Fibroblast of pulmonary artery (primary cell): ENCODE measurements at regions not wholly inside any gene's neighbourhood (a gene's known extent, or its start where the extent isn't known, plus 50 kb on each side); places are given as distances from the start of the nearest gene placed in this dataset.

Experiments
- DNase-seq: peaks from one replicate; pipeline ENCODE4 v3.0.0-alpha.2; 2010; ENCODE audit warnings: low read depth
- H3K4me3 ChIP-seq: replicated peaks from 2 replicates; pipeline ENCODE4 v1.5.1; 2011; ENCODE audit warnings: low read depth, mild to moderate bottlenecking, control low read depth, low read length, moderate library complexity
- TF ChIP-seq, protein P1 (sequence below): IDR thresholded peaks from 2 replicates; pipeline ENCODE4 v1.5.1; 2011; ENCODE audit warnings: mild to moderate bottlenecking, control low read depth, low read length, inconsistent platforms; ENCODE audit errors: missing control alignments

DNA sequence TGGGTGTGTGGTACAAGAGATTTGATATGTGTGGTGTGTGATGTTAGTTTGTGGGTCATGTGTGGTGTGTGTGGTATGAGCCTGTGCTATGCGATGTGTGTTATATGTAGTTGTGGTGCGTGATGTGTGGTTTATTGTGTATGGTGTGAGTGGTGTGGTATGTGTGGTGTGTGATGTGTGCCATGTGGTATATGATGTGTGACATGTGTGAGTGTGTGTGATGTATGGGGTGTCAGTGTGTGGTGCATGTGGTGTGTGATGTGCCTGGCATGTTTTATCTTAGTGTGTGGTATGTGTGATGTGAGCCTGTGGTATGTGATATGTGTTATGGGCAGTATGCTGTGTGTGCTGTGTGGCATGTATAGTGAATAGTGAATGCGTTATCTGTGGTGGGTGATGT, 273.0 kb upstream of the IRX1 start:
- TF ChIP-seq, protein P1, sequence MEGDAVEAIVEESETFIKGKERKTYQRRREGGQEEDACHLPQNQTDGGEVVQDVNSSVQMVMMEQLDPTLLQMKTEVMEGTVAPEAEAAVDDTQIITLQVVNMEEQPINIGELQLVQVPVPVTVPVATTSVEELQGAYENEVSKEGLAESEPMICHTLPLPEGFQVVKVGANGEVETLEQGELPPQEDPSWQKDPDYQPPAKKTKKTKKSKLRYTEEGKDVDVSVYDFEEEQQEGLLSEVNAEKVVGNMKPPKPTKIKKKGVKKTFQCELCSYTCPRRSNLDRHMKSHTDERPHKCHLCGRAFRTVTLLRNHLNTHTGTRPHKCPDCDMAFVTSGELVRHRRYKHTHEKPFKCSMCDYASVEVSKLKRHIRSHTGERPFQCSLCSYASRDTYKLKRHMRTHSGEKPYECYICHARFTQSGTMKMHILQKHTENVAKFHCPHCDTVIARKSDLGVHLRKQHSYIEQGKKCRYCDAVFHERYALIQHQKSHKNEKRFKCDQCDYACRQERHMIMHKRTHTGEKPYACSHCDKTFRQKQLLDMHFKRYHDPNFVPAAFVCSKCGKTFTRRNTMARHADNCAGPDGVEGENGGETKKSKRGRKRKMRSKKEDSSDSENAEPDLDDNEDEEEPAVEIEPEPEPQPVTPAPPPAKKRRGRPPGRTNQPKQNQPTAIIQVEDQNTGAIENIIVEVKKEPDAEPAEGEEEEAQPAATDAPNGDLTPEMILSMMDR, result no peak
- DNase-seq, result no peak
- H3K4me3 ChIP-seq, result no peak overlapping the region

DNA sequence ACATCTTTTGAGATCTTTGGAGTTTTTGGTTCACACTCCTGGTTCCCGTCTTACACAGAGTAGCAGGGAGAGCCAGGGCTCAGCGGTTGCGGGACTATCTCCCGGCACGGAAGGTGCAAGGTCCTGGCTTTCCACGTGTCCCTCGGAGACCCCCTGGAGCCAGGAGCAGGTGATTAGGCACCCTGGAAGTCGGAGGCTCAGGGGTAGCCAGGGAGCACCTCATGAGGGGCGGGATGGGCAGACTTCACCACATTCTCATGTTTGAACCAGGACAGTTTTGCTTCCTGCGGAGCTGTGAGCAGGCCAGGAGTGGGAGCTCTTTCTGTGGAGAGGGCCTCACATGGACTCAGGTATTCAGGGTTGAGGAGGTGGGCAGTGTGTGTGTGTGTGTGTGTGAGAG, 273.7 kb upstream of the IRX1 start:
- no peak for DNase-seq
- TF ChIP-seq, protein P1, result no peak
- no peak overlapping the region for H3K4me3 ChIP-seq

DNA sequence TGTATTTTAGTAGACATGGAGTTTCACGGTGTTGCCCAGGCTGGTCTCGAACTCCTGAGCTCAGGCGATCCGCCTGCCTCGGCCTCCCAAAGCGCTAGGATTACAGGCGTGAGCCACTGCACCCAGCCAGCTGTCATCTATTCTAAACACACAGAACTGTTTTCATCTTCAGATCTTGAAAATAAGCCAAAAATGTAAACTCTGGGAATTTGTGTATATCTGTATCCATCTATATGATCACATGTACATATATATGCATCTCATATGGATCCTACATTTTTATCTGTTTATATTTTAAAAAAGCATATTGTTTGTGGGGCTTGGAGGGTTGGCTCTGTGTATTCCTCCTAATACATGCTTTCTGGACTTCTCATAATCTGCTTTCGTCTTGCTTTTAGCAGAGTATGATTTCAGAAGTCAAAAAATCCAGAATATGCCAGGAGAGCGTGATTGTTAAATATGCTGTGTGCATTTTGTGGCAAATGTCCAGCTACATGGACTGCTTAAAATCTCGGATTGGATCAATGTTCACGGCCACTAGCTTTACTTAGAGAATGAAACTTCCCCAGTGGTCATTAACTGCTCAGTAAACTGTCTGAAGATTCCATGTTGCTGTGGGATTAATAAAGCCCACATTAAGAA, 274.4 kb upstream of the IRX1 start:
- DNase-seq, result no peak
- TF ChIP-seq, protein P1, result no peak
- no peak overlapping the region for H3K4me3 ChIP-seq

DNA sequence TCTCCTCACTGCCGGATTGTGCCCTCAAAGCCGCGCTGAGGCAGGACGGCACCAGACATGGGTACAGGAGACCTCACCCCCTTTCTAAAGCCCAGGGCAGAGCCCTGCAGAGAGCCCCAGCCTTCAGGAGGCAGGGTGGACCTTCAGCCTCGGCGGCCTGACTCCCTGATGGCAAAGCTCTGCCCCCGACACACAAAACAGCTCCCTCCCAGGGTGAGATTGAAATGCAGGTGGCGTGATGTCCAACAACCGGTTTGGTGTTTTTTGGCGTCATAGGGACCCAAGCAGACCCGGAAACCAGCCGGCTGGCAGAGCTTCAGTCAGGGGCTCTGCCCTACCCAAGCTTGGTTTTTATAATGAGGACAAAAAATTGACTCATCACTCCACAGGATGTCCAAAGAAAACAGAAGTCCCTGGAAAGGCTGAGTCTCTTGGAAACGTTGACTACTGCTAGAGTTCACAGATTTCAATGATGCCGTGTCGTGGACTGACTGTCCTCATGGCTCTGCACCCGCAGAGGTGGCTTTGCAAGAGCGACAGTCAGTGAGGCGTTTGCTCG, 275.2 kb upstream of the IRX1 start:
- no peak for DNase-seq
- TF ChIP-seq, protein P1, result no peak
- H3K4me3 ChIP-seq, result no peak overlapping the region

DNA sequence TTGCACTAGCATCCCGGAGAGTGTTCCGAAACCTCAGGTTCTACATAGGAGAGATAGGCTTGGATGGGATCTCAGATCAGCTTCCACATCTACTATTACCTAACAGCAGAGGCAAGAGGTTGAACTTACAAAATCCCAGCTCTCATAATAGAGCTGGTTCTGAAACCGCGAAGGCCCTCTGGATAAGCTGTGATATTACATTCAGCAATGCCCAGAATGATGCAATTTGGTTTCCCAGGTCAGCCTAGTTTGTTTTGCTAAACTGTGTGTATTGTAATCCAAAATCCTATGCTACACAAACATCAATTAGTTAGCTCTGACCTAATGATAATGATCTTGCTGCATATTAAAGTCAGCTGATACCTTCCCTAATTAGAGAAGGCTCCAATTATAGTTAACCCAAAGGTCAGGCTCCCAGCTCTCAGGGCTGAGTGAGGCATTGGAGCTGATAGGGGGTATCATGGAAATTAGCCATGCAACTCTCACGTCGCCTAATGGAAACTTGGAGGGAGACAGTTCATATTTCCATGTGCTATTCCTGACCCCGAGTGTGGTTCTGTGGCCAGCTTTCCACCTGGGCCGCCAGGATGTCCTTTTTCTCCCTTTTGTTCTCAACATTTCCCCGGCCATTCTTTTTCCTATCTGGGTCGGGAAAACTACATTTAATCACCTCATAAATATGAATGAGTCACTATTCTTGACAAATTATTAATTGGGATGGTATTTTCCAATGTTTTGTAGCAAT, 278.4 kb upstream of the IRX1 start:
- H3K4me3 ChIP-seq, result no peak overlapping the region
- no peak for DNase-seq
- TF ChIP-seq, protein P1, result no peak

DNA sequence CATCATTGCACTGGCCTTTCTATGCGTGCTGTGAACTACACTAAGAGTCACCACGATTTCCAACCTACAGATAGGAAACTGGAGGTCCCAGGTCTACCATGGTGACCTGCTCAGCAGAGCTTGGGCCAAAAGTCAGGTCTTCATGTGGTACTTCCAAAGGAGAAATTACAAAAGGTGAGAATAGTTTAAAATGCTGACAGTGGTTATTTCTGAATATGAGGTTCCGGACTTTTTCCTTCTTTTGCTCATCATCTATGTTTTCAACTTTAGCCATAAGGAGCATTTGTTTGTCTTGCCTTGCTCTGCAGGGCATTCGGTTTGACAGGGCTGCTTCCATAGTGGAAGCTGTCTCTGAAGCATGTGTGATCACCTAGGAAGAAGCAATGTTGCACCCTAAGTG, 282.1 kb upstream of the IRX1 start:
- TF ChIP-seq, protein P1, result no peak
- no peak overlapping the region for H3K4me3 ChIP-seq
- no peak for DNase-seq

DNA sequence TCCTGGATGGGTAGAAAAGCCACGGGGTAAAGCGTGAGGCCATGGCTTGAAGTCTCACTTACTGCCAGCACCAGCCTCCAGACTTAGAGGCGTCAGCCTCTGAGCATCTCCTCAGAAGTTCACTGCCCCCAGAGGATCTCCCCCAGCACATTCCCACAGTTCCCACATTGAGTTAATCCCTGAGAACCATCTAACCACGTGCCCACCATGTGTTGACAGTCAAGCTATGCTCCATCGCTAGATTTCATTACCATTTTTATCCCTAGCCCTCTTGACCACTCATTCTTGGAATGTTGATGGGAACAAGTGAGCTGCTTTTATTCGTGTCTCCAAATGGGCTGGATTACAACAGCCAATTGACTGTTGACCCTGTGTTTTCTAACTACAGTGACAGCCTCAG, 283.3 kb upstream of the IRX1 start:
- TF ChIP-seq, protein P1, result no peak
- no peak for DNase-seq

More for the DNA sequence above, 283.3 kb upstream of the IRX1 start:
- H3K4me3 ChIP-seq, result no peak overlapping the region
